Thymus (tissue), 11 donors: ENCODE measurements at regions not wholly inside any gene's neighbourhood (a gene's known extent, or its start where the extent isn't known, plus 50 kb on each side); places are given as distances from the start of the nearest gene placed in this dataset.
A peak's percentile ranks its signal among the peaks of the same experiment; 100 is the strongest.

ENCODE experiments used
- DNase-seq, 9 donors: peaks; one replicate each; pipeline ENCODE4 v3.0.0-alpha.2; 2013; ENCODE audit warnings: low spot score in 9 of 9, low read depth in 6 of 9, missing footprints in 1 of 9
- H3K27ac ChIP-seq, 2 donors: one replicate each; pipeline ENCODE4 v1.5.1; 2013; ENCODE audit warnings: control low read depth in 1 of 2, low read depth in 1 of 2, low read length in 1 of 2, mild to moderate bottlenecking in 1 of 2, moderate library complexity in 1 of 2
- H3K27me3 ChIP-seq, 2 donors: one replicate each; pipeline ENCODE4 v1.5.1; 2013; ENCODE audit warnings: low read length in 1 of 2; ENCODE audit not compliant: control insufficient read depth in 2 of 2, insufficient read depth in 1 of 2
- H3K36me3 ChIP-seq, 2 donors: one replicate each; pipeline ENCODE4 v1.5.1; 2013; ENCODE audit warnings: low read length in 1 of 2, mild to moderate bottlenecking in 1 of 2, moderate library complexity in 1 of 2; ENCODE audit not compliant: control insufficient read depth in 2 of 2, insufficient read depth in 2 of 2
- H3K4me1 ChIP-seq, 2 donors: one replicate each; pipeline ENCODE4 v1.5.1; 2013; ENCODE audit warnings: low read length in 2 of 2; ENCODE audit not compliant: control insufficient read depth in 2 of 2, insufficient read depth in 2 of 2
- H3K4me3 ChIP-seq, 2 donors: one replicate each; pipeline ENCODE4 v1.5.1; 2013; ENCODE audit warnings: low read length in 2 of 2, control low read depth in 1 of 2, mild to moderate bottlenecking in 1 of 2
- H3K9me3 ChIP-seq, 2 donors: one replicate each; pipeline ENCODE4 v1.5.1; 2013; ENCODE audit warnings: low read length in 1 of 2, mild to moderate bottlenecking in 1 of 2; ENCODE audit not compliant: control insufficient read depth in 2 of 2, insufficient read depth in 1 of 2
- WGBS: extraction: QIAGEN DNeasy Blood & Tissue Kit; methylation state at CpG from one replicate; pipeline ENCODE4 v1.1.7; 2013; 5-methylcytosine and 5-hydroxymethylcytosine counted together
- donor health status: healthy.

- Histone ChIP-seq H3K27me3 (no peaks in the 10 kb centered on the region), H3K9me3 (no peaks in the 10 kb centered on the region), H3K27ac (no peak overlapping the region), H3K4me1 (no peaks in the 10 kb centered on the region), H3K36me3 (no peaks in the 10 kb centered on the region), H3K4me3 (no peak overlapping the region)
- WGBS: 81% methylated on average over 7 of the region's 7 CpGs
- no peak for DNase-seq
Observed at GRCh38 chr15:95442107-95442719, 888.3 kb upstream of the NR2F2 start.

- 93% methylated on average over 4 of the region's 4 CpGs for WGBS
- Histone ChIP-seq H3K4me3 (no peak overlapping the region), H3K27ac (no peak overlapping the region), H3K9me3 (no peaks in the 10 kb centered on the region), H3K4me1 (peaks cover 0 to 2% of the 10 kb centered on the region in 2 donors), H3K27me3 (no peaks in the 10 kb centered on the region), H3K36me3 (no peaks in the 10 kb centered on the region)
- no peak for DNase-seq
Observed at GRCh38 chr15:95444860-95445259, 885.6 kb upstream of the NR2F2 start.

- 7% methylated on average over 2 of the region's 2 CpGs for WGBS
- Histone ChIP-seq H3K36me3 (no peaks in the 10 kb centered on the region), H3K9me3 (no peaks in the 10 kb centered on the region), H3K4me3 (no peak overlapping the region), H3K27ac (no peak overlapping the region), H3K4me1 (peaks cover 0 to 2% of the 10 kb centered on the region in 2 donors), H3K27me3 (no peaks in the 10 kb centered on the region)
- DNase-seq: peak in 8 of 9 donors; percentile 8 to 75 (median 24)
Observed at GRCh38 chr15:95446854-95447253, 883.6 kb upstream of the NR2F2 start.

GRCh38 chr15:95447486-95447885 is 883.0 kb upstream of the NR2F2 start:
- Histone ChIP-seq H3K27ac (no peak overlapping the region), H3K4me1 (peaks cover 0 to 2% of the 10 kb centered on the region in 2 donors), H3K9me3 (no peaks in the 10 kb centered on the region), H3K27me3 (no peaks in the 10 kb centered on the region), H3K36me3 (no peaks in the 10 kb centered on the region), H3K4me3 (no peak overlapping the region)
- DNase-seq: no peak
- WGBS: 93% methylated on average over 4 of the region's 4 CpGs

GRCh38 chr15:95448531-95449229 is 881.8 kb upstream of the NR2F2 start:
- 84% methylated on average over 2 of the region's 2 CpGs for WGBS
- DNase-seq: no peak
- no peak overlapping the region for H3K27ac ChIP-seq

GRCh38 chr15:95449230-95449628 is 881.3 kb upstream of the NR2F2 start:
- Histone ChIP-seq H3K4me1 (peaks cover 0 to 2% of the 10 kb centered on the region in 2 donors), H3K27me3 (no peaks in the 10 kb centered on the region), H3K27ac (no peak overlapping the region), H3K4me3 (no peak overlapping the region), H3K9me3 (no peaks in the 10 kb centered on the region), H3K36me3 (no peaks in the 10 kb centered on the region)
- WGBS: 88% methylated on average over 2 of the region's 2 CpGs
- DNase-seq: no peak

More at GRCh38 chr15:95448531-95449229, 881.8 kb upstream of the NR2F2 start:
- H3K27me3 ChIP-seq: no peaks in the 10 kb centered on the region
- no peaks in the 10 kb centered on the region for H3K9me3 ChIP-seq
- H3K36me3 ChIP-seq: no peaks in the 10 kb centered on the region
- peaks cover 0 to 2% of the 10 kb centered on the region in 2 donors for H3K4me1 ChIP-seq
- H3K4me3 ChIP-seq: no peak overlapping the region

- 71% methylated on average over 1 of the region's 1 CpG for WGBS
- DNase-seq: no peak
Observed at GRCh38 chr15:95450413-95450812, 880.1 kb upstream of the NR2F2 start.

GRCh38 chr15:95451938-95452337 is 878.6 kb upstream of the NR2F2 start:
- H3K9me3 ChIP-seq: no peaks in the 10 kb centered on the region
- H3K27me3 ChIP-seq: no peaks in the 10 kb centered on the region
- WGBS: 47% methylated on average over 1 of the region's 1 CpG
- no peak overlapping the region for H3K27ac ChIP-seq
- H3K4me3 ChIP-seq: no peak overlapping the region
- peaks cover 0 to 2% of the 10 kb centered on the region in 2 donors for H3K4me1 ChIP-seq
- no peak for DNase-seq
- H3K36me3 ChIP-seq: no peaks in the 10 kb centered on the region

More at GRCh38 chr15:95450413-95450812, 880.1 kb upstream of the NR2F2 start:
- no peak overlapping the region for H3K27ac ChIP-seq
- H3K36me3 ChIP-seq: no peaks in the 10 kb centered on the region
- no peaks in the 10 kb centered on the region for H3K27me3 ChIP-seq
- peaks cover 0 to 2% of the 10 kb centered on the region in 2 donors for H3K4me1 ChIP-seq
- no peaks in the 10 kb centered on the region for H3K9me3 ChIP-seq
- no peak overlapping the region for H3K4me3 ChIP-seq

- Histone ChIP-seq H3K4me3 (no peak overlapping the region), H3K27ac (no peak overlapping the region), H3K27me3 (no peaks in the 10 kb centered on the region), H3K9me3 (no peaks in the 10 kb centered on the region), H3K4me1 (no peaks in the 10 kb centered on the region), H3K36me3 (no peaks in the 10 kb centered on the region)
- WGBS: 46% methylated on average over 10 of the region's 10 CpGs
- DNase-seq: no peak
Observed at GRCh38 chr15:95454403-95455262, 875.9 kb upstream of the NR2F2 start.
